NCI-H748 (cell line): ENCODE measurements at regions not wholly inside any gene's neighbourhood (a gene's known extent, or its start where the extent isn't known, plus 50 kb on each side); places are given as distances from the start of the nearest gene placed in this dataset.
A peak's percentile ranks its signal among the peaks of the same experiment; 100 is the strongest.

Source experiments
- DNase-seq: peaks from one replicate; lab custom pipeline; 2025; ENCODE audit not compliant: unreplicated experiment; lab: John Stamatoyannopoulos, UW

DNA sequence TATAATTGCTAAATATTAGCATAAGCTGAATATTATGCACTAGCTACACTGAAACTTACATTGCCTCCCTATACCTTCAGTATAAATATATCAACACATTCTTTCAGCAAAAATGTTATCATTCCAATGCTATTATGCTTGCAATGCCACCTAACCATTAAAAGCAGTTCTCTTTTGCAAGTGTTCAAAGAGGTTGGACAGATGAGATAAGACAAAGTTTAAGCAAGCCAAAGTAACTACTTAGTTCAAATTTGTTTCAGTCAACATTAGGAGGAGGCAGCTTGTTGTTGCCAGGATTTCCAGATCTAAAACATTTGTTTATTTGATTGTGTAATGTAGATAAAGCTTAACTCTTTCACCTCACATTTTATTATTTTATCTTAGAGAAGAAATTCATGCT, 323.9 kb upstream of the FAM241A start:
- no peak for DNase-seq

DNA sequence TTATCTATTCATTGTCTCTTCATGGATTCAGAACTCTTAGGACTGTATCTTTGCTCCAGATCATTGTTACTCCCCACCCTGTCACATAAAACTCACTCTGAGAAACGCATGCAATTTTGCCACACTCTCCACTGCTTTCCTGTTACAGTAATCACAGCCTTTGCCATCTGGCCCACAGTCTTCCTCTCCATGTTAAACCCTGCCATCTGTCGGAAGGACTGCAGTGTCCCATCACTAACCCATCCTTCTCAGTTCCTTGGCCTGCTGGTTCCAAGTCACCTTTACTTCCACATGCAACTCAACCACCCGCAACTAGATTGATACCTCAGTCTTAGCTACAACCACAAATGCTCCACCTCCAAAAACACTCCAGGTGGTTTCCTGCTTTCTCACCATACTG, 308.7 kb upstream of the FAM241A start:
- no peak for DNase-seq

DNA sequence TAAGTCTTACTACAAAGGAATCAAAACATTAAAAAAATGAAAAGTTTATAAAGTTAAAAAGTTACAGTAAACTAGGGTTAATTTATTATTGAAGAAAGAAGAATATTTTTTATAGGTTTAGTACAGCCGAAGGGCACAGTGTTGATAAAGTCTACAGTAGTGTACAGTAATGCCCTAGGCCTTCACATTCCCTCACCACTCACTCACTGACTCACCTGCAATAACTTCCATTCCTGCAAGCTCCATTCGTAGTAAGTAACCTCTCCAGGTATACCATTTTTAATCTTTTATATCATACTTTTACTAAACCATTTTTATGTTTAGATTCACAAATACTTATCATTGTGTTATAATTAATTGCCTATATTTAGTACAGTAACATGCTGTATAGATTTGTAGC, 307.5 kb upstream of the FAM241A start:
- DNase-seq: no peak

DNA sequence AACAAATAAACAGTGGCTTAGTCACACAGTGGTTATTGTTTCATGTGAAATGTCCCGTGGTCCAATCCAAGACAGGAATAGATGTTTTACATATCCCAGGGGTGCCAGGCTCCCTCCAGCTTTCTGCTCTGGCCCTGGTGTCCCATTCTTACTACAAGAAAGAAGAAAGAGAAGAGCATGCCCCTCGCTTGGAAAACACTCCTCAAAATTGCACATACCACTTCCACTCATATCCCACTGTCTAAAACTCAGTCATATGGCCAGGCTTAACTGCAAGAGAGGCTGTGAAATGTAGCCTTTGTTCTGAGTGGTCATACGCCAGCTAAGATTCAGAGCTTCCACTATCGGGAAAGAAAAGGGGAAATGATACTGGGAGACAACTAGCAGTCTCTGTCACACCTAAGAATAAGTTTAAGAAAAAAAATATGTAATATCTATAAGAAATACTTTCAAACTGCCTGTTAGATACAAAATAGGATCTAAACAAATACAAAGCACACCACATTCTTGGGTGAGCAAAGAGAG, 306.8 kb upstream of the FAM241A start:
- no peak for DNase-seq

DNA sequence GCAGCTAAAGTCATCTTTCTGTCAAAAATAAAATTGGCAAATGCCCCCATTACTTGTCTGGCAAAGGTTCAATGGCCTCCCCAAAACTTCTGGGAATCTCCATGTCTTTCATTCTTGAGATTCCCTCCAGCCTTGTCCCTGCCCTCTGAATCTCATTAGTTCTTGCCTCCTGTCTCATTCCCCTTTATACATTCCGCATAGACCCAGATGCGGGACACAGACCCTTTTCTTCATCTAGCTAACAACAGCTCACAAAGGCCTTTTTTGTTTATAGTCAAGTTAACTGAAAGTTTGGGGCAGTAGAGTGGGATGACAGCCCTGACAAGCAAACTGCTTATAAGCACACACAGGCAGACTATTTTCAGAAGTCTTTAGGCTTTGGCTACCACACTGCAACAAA, 306.1 kb upstream of the FAM241A start:
- no peak for DNase-seq

DNA sequence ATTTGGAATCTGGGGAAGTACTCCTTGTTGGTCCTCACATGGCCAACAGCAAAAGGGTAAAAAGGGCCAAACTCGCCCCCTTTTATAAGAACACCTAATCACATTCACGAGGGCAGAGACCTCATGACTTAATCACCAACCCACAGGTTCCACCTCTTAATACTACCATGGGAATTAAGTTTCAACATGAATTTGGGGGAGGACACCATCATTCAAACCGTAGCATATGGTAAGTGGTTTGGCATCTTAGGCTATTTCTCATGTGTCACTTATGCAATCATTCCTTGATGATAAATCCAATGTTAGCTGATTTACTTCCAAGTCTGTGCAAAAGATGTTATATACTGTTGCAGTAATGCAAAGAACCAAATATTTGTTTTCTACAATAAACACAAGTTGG, 302.9 kb upstream of the FAM241A start:
- DNase-seq: no peak

DNA sequence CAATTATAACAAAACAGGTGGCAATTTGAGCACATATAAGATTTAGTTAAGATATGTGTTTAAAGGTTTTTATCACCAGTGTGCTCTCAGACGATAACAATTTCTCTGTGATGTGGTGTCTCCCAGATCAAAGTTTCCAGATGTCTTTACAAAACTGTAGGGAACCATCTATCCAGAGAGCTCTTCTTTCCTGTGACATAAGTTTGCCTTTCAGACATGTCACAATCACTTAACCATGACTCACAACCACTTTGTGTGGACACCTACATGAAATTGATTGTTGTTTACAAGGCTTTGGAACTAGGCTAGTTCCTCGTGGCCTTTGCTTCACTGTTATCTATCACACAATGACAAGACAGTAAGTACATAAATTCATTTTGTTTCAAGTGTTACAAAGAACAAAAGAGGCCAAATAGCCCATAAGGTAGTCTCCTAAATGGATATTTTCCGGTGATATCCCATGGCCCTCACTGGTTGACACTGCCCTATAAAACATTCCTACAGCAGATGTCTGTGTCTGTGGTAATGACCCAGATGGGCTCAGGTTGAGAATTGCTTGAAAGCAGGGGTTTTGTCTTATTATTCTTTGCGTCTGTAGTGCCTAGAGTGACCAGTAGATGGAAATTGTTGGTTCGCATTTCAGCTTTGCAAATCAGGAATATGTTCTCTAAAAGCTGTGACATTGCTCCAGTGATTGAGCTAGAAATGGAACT, 297.8 kb upstream of the FAM241A start:
- DNase-seq: peak; percentile 46

DNA sequence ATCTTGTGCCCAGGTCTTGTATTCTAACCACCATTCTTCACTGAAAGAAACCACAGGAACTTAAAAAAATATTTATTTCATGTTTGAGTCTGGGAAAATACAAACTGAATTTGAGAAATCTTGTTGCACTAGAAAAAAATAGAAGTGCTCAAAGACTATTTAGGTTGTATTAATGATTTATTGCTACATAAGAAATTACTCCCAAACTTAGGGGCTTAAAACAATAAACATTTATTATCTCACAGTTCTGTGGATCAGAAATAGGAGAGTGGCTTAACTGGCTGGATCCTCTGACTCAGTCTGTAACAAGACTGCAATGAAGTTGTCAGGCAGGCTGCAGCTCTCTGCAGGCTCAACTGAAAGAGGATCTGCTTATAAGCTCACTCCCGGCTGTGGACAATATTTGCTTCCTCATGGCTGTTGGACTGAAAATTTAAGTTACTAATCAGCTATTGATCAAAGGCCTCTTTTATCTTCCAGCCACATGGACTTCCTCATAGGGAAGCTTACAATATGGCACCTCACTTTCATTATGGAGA, 295.4 kb upstream of the FAM241A start:
- no peak for DNase-seq

DNA sequence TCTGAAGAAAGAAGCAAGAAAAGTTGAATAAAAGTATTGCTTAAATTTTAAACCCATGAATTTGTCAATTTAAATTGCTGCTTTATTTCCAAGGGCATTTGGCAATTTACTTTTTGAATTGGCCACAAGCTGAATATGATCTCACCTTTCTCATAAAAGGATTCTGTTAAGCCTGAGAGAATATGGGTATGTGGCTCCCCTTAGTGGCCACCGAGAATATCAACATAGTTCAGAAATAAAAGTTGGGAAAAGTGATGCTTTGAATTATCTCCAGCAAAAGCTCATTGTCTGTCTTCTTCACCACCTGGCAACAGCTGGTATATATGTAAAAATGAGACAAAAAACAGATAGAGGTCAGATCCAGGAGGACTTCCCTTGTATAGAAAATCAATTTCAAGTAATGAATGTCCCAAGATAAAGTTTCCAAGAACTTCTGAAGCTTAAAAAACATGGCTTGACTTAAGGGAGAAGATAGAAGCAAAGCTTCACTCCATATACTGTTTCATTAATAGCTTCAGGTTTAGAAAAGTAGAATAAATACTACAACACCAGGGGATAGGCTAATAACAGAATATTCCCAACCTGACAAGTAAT, 290.7 kb upstream of the FAM241A start:
- peak; percentile 42 for DNase-seq

DNA sequence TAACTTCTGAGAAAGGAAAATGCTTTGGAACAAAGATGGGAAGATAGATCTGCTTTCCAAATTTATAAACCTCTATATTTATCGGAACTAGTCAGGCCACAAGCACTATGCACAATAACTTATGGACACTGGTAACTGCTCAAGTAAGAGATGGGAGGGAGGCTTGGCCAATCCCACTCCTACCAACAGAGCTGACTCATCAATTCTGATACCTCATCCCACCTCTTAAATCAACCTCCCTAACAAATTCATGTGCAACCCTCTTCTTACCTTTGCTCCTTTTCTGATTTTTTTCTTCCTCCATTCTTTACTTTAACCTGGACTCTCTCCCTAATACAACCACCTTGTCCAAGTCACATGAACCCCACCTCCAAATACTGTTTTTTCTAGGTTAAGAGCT, 289.9 kb upstream of the FAM241A start:
- DNase-seq: no peak

DNA sequence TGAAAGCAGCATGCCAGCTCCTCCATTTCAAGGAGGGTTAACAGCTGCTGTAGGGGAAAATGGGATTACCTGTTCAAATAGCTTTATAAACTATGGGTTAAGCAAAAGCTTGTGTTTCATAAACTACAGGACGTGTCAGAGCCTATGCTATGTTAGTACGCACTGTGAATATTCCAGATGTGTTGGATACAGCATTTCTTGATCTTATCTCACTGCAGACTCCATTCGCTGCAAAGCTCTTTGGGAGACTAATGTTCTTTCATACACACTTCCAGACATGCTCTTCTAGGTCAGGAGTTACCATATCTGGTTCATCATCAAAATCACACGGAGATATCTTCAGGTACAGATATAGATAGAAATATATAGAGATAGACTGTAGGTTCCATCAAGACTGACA, 281.2 kb upstream of the FAM241A start:
- DNase-seq: no peak

DNA sequence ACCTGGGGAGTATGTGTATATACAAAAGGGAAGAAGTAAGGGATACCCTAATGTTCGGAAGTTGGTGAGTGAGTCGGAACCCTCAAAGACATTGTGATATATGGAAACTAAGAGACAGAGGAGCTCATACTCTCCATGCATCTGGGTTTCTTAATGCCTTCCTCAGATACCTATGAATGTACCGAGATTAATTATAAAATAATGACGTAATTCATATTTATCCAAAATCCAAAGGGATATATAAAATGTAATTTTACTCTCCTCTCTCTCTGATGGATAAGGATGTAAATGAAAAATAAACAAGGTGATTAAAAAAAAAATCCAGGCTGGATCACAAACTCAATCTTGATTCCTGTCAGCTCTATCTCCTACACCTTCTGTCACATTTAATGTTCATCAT, 275.9 kb upstream of the FAM241A start:
- DNase-seq: no peak

DNA sequence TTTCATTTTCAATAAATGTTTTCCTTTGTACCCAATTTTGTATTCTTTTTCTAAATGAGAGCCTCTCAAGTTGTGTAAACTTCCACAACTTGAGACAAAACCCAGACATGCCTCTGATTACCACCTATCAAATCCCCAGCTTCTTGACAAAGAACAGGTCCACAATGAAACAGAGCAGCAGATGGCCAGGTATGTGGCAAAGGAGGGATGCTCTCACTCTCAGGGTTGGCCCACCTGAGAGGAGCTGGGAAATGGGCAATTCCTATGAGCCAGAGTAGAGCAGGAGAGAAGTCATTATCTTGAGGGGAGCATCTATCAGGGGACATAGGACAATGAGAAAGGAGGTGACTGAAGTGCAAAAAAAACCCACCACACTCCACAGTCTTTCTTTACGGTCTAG, 273.5 kb upstream of the FAM241A start:
- no peak for DNase-seq

DNA sequence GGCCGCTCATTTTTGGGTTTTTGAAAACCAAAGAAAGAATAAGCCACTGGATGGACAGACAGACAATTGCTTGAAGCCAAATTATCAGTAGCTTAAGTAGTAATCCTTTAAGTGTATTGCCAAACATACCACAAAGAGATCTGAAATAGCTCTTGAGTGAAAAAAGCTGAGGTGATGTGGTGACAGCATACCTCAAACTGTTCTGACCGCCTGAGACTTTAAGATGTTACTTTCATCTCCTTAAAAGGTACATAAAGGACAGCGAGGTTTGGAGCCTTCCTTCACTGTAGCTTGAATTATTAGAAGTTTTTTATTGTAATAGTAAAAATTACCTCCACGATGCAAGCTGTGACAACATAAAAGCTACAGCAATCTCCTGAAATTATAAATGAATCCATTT, 271.5 kb upstream of the FAM241A start:
- DNase-seq: no peak

DNA sequence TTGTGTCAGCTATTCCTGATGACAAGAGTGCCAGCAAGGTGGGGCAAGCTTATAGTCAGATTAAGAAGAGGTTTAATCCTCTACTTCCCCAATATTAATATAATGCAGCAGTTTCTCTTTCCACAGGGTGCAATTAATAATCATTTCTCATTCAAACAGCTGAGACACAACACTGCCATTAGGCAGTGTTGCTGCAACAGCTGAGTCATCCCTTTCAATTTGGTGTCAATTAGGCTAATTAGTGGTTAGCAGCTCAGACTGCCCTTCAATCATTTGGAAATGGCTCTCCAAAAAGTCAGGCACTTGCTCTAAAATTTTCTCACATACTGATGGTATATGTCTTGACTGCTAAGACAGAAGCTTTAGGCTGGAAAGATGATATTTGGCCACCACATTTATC, 265.7 kb upstream of the FAM241A start:
- peak; percentile 53 for DNase-seq

DNA sequence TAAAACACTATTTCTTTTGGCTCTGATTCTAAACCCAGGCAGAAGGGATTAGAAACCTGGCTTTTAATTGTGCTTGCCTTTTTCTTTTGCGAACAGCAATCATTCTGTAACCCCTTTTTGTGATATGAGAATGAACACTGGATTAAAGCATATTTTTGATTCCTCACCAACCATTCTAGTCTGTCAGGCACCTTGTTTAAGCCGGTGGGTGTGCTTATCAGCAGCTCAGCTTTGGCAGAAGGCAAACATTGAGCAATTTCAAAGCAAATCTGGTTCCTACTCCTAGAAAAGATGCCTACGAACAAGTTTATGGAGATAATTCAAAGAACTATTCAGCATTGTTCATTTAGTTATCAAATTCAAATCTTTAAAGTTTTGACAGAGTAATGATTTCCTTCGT, 265.1 kb upstream of the FAM241A start:
- DNase-seq: peak; percentile 42

DNA sequence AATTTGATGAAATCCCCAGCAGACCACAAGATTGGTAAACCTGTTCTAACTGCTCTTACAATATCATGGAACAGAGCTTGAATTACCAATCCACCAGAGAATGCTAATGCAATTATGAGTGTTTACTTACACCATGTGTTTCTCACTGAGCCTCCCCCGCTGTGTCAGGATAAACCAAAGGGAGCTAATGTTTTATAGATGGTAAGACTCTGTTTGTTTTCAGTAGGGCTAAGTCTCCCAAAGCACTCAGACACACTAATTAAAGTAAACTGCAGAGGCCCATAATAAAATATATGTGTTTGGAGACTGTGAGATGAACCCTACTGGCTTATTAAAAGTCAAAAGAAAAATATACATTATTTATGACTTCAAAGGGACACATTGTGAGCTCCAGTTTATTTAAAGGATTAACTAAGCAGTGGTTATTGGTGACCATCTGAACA, 261.7 kb upstream of the FAM241A start:
- peak; percentile 95 for DNase-seq

DNA sequence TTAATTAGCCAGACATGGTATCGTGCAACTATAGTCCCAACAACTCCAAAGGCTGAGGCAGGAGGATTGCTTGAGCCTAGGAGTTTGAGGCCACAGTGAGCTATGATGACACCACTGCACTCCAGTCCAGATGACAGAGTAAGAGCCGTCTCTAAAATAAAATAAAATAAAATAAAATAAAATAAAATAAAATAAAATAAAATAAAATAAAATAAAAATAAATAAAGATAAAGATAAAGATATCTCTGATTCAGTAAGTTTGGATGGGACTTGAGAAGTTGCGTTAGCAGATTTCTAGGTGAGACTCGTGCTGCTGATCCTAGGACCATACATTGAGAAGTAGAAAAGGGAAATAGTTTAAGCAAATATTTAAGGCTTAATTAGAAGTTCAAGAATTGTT, 254.8 kb upstream of the FAM241A start:
- DNase-seq: no peak

DNA sequence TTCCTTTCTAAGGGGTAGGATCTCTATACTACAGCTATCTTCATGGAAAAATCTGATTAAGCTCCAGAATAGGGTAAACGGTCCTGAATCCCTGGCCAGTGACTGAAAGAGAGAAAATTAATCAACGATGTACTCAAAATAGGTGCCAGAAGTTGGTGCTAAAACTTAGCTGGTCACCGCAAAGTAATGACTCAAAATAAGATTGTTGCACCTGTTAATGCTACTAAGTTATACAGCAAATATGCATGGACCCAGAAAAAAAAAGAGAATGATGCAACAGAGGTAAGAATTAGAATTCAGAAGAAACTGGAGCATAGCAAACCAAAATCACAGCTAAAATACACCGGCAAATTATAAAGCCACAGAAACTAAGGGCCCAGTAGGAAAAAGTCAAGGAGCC, 239.7 kb upstream of the FAM241A start:
- DNase-seq: no peak

DNA sequence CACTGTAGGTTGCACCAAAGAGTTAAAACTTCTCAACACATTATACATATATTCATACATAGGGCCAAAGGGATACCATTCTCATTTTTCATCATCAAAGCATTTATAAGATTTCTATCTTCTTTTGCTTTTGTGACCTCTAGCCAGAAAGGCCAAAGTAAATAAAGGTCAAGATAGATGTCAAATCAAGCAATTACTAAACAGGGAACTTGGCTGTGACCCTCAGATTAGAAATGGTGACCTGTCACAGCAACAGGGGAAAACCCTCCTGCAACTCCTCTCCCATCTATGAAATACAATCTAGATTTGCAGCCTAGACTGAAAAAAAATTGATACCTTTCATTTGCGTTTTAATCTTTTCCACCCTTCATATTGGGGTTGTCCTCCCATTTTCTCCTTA, 225.6 kb upstream of the FAM241A start:
- no peak for DNase-seq

DNA sequence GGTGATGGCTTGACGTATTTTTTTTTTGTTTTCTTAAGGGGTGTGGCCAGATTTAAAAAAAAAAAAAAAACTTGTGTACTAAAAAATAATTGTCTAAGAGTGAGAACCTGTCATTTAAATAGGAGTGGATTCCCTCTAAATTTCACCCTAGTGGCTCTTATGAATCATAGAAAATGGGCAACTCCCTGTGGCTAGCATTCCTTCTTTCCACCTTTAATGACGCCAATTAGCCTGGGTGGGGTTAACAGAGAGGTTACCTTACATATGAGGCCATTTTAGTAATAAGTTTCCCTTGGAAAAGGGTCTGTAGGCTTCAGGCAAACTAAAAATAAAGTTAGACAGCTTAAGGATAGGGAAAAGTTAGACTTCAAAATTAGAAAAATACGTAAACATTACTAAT, 223.5 kb upstream of the FAM241A start:
- DNase-seq: peak; percentile 61

DNA sequence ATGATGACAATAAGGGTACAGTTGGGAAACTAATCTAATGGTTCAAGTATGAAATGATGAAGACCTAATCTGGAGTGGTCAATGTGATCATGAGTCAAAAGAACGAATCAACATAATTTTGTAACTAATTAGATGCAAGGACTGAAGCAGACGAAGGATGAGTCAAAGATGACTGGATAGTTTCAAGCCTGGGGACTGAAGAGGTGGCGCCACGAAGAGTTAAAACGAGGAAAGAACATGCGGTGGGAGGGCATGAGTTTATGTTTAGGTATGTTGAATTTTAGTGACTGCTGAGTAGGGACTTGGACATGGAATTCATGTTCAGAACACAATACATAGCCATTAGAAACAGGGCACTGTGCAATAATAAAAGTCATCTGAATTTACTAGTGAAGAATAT, 221.5 kb upstream of the FAM241A start:
- DNase-seq: no peak

DNA sequence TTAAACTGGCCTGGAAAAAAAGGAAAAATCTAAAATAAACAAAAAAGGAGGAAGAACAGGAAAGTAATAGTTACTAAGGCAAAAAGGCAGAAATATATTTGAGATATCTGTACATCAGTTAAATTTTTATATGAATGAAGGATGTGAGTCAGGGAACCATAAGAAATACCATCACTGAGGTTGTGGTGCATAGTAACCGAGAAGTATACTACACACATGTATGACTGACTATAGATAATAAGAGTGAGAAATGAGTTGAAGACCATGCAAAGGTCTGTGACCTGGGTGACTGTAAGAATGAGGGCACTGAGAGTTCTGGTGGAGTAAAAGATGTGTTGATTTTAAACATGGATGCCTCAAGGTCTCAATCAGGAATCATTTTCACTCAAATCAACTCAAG, 220.6 kb upstream of the FAM241A start:
- no peak for DNase-seq
